ENCODE measurements at regions not wholly inside any gene's neighbourhood (a gene's known extent, or its start where the extent isn't known, plus 50 kb on each side); places are given as distances from the start of the nearest gene placed in this dataset.

DNA sequence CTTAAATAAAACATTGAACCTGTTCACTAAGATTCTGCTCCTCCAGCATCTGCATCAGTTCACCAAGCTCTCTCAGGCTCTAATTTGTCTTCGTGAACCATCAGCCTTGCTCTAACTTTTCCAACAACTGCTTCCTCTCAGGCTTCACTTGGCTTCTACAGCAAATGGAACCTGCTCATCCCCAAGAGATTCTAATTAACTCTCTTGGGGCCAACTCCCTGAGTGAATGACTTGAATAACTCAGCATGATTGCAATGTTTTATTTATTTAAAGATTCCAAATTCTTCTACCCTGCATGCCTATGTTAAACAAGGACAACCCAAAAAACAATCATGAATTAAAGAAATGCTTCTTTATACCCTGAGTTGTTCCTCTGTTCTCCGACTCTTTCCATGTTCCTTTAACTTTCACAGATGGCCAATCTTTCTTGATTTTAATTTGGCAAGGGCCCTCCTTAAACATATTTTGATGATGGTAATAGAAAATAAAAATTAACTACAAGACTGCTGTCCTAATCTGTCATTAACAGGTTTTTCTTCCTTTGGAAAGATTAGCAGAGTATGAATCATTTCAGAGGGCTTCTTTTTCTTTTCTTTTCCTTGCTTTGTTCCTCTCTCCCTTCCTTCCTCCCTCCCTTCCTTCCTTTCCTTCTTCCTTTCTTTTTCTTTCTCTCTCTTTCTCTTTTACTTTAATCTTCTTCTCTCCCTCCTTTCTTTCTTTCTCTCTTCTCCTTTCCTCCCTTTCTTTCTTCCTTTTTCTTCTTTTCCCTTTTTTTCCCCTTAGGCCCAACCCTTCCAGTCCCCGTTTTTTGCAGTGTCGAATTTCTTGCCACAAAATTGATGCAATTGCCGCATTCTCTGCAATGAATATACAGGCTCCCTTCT, 195.0 kb upstream of the RHOBTB1 start:
- no peak for FAIRE-seq

- no peak for FAIRE-seq
Observed at GRCh38 chr10:61136139-61136538, 192.2 kb upstream of the RHOBTB1 start.

DNA sequence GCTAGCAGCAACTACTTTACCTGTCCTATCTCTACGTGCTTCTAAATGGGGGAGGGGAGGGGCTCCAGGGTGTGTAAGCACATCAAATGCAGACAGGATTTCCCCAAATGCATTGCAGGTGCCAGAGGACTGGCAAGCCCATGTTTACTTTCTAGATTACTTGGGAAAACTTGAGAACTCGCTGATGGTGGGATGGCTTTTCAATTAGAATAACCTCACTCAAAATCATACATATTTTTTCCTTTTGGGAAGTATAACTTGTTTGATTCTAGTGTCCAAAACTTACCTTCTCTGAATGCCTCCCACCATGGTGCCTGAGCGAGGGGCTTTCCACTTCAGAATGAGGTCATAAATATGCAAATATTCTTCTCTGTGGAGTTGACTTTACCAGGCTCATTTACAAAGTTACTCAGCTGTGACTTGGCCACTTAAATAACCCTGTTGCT, 191.3 kb upstream of the RHOBTB1 start:
- FAIRE-seq: no peak

DNA sequence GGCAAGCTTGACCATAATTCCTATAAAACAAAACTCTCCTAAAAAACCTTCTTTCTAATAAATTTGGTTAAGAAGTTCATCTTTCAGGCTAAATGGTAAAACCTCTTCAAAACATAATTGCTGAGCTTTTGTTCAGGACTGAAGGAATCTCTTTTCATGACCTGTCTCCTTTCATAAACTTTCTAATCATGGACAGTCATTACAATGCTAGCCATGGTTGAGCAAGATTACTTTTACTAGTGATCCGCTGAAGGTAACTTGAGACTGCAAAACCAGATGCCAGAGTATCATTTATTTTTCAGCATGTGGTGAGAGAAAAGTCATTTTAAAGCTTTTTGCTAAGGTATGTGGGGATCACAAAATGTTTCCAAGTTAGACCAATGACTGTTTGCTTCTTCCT, 186.4 kb upstream of the RHOBTB1 start:
- FAIRE-seq: no peak

DNA sequence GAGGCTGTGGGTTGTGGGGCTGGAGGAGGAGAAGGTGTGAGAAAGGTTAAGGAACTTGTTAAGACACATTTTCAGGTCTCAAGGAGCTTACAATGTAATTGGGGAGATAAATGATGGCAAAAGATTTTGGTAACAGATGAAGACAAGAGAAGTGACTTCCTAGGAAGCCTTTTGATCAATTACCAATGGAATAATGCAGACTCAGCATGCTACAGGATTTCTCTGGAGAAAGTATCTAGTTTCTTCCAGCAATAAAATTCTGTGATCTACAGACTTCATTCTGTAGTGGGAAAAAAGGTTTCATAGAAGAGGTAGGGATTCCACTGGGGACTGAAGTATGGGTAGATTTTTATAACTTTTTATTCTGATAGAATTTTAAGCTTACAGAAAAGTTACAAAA, 184.2 kb upstream of the RHOBTB1 start:
- FAIRE-seq: no peak

- FAIRE-seq: no peak
Observed at GRCh38 chr10:61125560-61126170, 181.7 kb upstream of the RHOBTB1 start.

DNA sequence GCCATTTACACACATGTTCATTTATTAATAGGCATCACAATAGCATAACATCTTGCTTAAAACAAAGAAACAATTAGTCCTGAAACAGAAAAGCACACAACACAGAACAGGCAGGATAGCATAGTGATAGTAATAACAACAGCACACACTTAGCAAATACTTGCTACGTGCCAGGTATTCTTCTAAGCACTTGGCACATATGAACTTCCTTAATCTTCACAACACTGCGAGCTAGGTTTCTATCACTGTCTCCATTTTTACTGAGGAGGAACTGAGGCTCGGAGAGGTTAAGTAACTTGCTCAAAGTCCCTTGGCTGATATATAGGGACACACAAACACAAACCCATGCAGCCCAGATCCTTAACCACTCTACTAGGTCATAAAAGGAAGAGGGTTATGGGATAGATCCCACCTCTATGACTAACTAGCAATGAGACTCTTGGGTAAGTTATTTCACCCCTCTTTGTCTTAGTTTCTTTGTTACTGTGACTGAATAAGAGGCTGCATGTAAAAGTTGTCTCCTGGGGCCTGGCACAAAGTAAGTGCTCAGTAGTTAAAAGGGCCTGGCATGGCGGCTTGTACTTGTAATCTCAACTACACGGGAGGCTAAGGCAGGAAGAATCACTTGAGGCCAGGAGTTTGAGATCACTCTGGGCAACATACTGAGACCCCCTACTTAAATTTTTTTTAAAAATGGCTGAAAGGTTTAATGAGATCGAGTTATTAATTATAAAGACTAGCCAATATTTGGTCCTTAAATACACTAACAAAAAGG, 181.0 kb upstream of the RHOBTB1 start:
- FAIRE-seq: no peak

- no peak for FAIRE-seq
Observed at GRCh38 chr10:61120805-61121204, 176.8 kb upstream of the RHOBTB1 start.

- FAIRE-seq: no peak
Observed at GRCh38 chr10:61119573-61119972, 175.6 kb upstream of the RHOBTB1 start.

GRCh38 chr10:61115897-61116296, 171.9 kb upstream of the RHOBTB1 start:
- no peak for FAIRE-seq

DNA sequence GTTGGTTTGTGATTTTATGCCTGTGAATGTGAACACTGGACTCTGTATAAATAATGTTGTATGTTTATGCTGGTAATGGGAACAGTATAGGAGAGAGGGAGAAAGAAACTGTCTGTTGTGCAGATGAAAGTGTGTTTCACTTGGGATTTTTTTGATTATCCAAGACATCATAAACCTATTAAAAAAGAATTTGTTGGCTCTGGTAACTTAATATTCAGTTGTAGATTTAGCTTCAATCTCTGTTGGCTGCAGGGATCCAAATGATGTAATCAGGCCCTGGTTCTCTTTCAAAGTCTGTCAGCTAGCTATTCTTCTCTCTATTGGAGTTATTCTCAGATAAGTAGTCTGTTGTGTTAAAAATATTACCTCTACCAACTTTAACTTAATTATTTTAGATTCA, 168.8 kb upstream of the RHOBTB1 start:
- FAIRE-seq: no peak

GRCh38 chr10:61110936-61111335, 167.0 kb upstream of the RHOBTB1 start:
- no peak for FAIRE-seq

- FAIRE-seq: no peak
Observed at GRCh38 chr10:61110188-61110844, 166.3 kb upstream of the RHOBTB1 start.

DNA sequence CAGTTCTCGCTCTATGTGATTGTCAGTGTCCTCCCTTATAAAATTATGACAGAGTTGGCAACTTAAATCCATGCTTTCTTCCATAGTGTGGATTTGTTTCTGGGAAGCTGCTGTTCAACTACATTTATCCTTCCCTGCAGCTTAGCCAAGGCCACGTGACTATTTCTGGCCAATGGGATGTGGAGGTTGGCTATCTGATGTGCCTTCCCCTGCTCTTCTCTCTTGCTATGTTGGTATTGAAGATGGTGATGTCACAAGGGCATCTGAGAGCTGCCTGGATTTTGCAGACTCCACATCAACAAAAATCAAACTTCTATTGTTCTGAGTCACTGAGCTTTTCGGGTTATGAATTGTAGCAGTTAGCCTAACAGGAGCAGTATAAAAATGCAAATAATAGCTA, 164.9 kb upstream of the RHOBTB1 start:
- no peak for FAIRE-seq

- FAIRE-seq: no peak
Observed at GRCh38 chr10:61100887-61101286, 156.9 kb upstream of the RHOBTB1 start.

DNA sequence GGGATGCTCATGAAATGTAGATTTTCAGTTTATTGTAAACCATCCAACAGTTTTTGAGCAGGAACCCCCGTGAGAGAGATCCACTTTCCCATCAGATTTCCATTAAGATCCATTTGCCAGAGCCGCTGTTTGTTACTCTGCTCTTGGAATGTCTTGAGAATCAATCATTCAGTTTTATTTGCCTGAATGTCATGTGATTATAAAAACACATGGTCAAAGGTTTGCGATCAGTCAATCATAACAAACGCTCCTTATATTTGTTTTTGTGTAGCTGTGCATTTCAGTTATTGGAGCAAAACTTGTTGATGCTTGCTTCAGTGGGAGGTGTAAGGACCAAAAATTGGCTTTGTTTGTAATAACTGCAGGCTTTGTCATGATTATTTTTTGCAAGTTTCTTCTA, 155.8 kb upstream of the RHOBTB1 start:
- no peak for FAIRE-seq

- FAIRE-seq: no peak
Observed at GRCh38 chr10:61098966-61099365, 155.0 kb upstream of the RHOBTB1 start.

GRCh38 chr10:61097026-61097425, 153.0 kb upstream of the RHOBTB1 start:
- no peak for FAIRE-seq

GRCh38 chr10:61096056-61096455, 152.1 kb upstream of the RHOBTB1 start:
- no peak for FAIRE-seq

GRCh38 chr10:61091531-61091930, 147.5 kb upstream of the RHOBTB1 start:
- FAIRE-seq: no peak

GRCh38 chr10:61089251-61089650, 145.3 kb upstream of the RHOBTB1 start:
- FAIRE-seq: no peak

GRCh38 chr10:61084493-61084892, 140.5 kb upstream of the RHOBTB1 start:
- no peak for FAIRE-seq

DNA sequence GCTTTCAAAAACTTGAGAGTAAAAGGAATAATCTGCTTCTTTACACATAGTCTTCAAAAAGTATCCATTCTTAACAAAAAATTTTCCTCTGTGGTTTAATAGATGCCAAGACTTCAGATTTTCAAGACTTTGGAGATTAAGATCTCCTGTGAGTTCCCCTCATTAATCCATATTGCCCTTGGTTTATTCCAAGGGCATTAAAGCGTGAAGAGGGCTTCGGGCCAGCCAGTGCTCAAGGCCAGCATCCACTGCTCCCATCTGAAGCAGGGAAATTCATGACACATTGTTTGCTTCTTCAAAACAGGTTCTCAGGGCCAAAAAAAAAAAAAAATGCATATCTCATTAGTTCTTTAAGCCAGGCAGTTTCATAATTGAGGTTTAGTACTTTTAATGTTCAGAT, 137.3 kb upstream of the RHOBTB1 start:
- FAIRE-seq: no peak

Data from TTC549 (cell line).